ENCODE measurements at regions not wholly inside any gene's neighbourhood (a gene's known extent, or its start where the extent isn't known, plus 50 kb on each side); places are given as distances from the start of the nearest gene placed in this dataset.
"Not testable (repeated sequence)": the region's sequence is repeated elsewhere in the genome, so short reads cannot be mapped to it uniquely, and the experiment has no call there.

DNA sequence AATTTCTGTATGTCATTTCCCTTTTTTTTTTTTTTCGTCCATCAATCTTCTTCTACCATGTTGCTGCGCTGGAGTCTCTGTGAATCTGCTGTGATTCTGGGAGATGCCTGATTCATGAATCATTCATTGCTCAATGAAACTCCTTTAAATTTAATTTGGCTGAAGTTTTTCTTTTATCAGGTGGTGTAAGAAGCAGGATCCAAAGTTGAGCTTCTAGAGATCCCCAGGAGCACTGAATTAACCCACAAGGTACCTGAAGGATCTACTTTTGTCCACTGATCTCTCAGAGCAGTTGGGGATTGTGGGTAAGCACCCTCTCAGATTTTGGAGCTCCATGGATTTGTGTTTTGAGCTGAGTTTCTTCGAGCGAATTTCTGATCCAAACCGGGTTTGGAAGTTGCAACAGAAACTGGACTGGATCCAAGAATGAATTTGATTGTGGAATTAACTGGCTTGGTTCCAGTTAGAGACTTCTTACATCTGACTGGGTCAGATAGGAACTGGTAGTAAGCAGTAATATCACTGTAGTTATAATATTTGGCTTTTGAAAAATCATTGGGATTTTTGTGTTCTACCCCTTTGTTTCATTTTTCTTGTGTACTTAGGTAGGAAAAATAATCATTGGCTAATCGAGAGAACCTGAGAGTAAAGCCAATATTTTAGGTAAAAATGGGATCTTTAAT is 447.8 kb upstream of the TOM1L1 start:
- no peak overlapping the region for H3K4me3 ChIP-seq
- no peak overlapping the region for H3K27ac ChIP-seq
- 62 to 73% methylated on average over 6 of the region's 6 CpGs for WGBS, 2 donors
- no peak for TF ChIP-seq CTCF (IDR thresholded peaks at IDR 0.05)
- intact Hi-C loops (cut with DNase I), result no loop called here
- FAIRE-seq (no peak), ATAC-seq (no peak), DNase-seq (no peak)
- H3K27me3 ChIP-seq, result no peaks in the 10 kb centered on the region
- no peaks in the 10 kb centered on the region for H3K9me3 ChIP-seq
- no peaks in the 10 kb centered on the region for H3K4me1 ChIP-seq
- H3K36me3 ChIP-seq, result no peaks in the 10 kb centered on the region

- Histone ChIP-seq H3K36me3 (no peaks in the 10 kb centered on the region), H3K4me1 (no peaks in the 10 kb centered on the region), H3K27ac (no peak overlapping the region), H3K9me3 (no peaks in the 10 kb centered on the region), H3K4me3 (no peak overlapping the region), H3K27me3 (no peaks in the 10 kb centered on the region)
- WGBS, 2 donors, result 57 to 66% methylated on average over 2 of the region's 2 CpGs
- TF ChIP-seq CTCF (IDR thresholded peaks at IDR 0.05), result no peak
- no peak for ATAC-seq
- intact Hi-C loops (cut with DNase I), result no loop called here
- DNase-seq, result no peak
- FAIRE-seq, result no peak
Observed at GRCh38 chr17:54455251-54455868, 445.3 kb upstream of the TOM1L1 start.

GRCh38 chr17:54465443-54465842 is 435.2 kb upstream of the TOM1L1 start:
- H3K36me3 ChIP-seq; H3K4me1 ChIP-seq; H3K27me3 ChIP-seq; H3K4me3 ChIP-seq; intact Hi-C loops (cut with DNase I); FAIRE-seq; H3K27ac ChIP-seq; ATAC-seq; H3K9me3 ChIP-seq: not testable (repeated sequence)
- peak in 1 of 6 donors; percentile 30 for DNase-seq
- 41 to 53% methylated on average over 3 of the region's 3 CpGs for WGBS, 2 donors

DNA sequence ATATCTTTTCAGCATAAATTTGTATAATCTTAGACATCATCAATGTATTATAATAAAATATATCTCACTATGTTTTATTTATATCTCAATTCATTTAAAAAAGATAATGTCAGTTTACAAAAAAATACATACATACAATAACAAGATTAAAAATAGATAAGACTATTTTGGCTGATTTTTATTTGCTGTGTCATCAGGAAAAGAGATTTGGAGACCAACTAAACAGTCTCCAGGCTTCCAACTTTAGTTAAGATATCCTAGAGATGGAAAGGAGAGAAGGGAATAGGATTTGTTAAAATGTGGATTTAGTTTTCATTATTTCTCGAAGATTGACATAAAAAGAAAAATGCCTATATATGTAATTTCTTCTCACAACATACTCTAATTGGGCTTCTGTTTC is 433.8 kb upstream of the TOM1L1 start:
- intact Hi-C loops (cut with DNase I), result no loop called here
- Histone ChIP-seq H3K9me3 (no peaks in the 10 kb centered on the region), H3K4me3 (no peak overlapping the region), H3K36me3 (no peaks in the 10 kb centered on the region), H3K27me3 (no peaks in the 10 kb centered on the region), H3K27ac (no peak overlapping the region), H3K4me1 (no peaks in the 10 kb centered on the region)
- DNase-seq (no peak), FAIRE-seq (no peak), ATAC-seq (no peak)
- 51 to 69% methylated on average over 1 of the region's 1 CpG for WGBS, 2 donors
- no peak for TF ChIP-seq CTCF (IDR thresholded peaks at IDR 0.05)

DNA sequence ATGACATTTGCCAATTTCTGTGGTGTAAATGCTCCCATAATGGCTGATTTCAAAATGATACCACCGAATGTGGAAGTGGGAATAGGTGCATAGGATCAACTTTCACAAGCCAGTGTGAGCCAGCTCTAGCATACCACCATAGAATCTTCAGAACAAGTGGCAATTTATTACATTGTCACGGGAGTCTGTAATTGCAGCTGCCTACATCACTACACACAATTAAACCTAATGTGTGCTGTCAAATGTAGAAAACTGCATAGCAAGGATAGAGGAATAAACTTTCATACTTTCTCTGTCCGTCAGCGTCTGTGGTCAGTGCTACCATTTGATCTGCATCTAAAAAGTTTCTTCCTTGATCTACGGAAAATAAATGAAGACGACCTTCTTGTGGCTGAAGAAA is 417.8 kb upstream of the TOM1L1 start:
- Histone ChIP-seq H3K27me3 (no peaks in the 10 kb centered on the region), H3K9me3 (no peaks in the 10 kb centered on the region), H3K27ac (no peak overlapping the region), H3K36me3 (no peaks in the 10 kb centered on the region), H3K4me1 (no peaks in the 10 kb centered on the region), H3K4me3 (no peak overlapping the region)
- TF ChIP-seq CTCF (IDR thresholded peaks at IDR 0.05), result no peak
- FAIRE-seq (no peak), DNase-seq (no peak), ATAC-seq (no peak)
- intact Hi-C loops (cut with DNase I), result no loop called here
- 55 to 60% methylated on average over 6 of the region's 6 CpGs for WGBS, 2 donors

All from pancreas (tissue), 10 donors.